ENCODE measurements at regions not wholly inside any gene's neighbourhood (a gene's known extent, or its start where the extent isn't known, plus 50 kb on each side); places are given as distances from the start of the nearest gene placed in this dataset.

DNA sequence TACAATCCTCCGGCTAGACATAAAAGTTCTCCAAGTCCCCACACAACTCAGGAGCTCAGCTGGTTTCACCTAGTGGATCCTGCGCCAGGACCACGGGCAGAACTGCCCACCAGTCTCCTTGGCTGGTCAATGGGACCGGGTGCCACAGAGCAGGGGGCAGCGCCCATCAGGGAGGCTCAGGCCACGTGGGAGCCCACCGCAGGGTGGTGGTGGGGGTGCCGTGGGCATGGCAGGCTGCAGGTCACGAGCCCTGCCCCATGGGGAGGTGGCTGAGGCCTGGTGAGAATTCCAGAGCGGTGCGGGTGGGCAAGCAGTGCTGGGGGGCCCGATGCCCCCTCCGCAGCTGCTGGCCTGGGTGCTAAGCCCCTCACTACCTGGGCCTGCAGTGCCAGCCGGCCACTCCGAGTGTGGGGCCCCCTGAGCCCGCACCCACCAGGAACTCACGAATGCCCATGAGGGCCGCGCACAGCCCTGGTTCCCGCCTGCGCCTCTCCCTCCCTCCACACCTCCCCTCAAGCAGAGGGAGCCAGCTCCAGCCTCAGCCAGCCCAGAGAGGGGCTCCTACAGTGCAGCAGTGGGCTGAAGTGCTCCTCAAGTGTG, 1091.9 kb upstream of the TENM4 start:
- Histone ChIP-seq H4K20me1 (ENCODE audit: control insufficient read depth, insufficient read depth, insufficient read length) (no peaks in the 10 kb centered on the region), H3K4me2 (ENCODE audit: insufficient read depth, insufficient read length, low read length) (no peak overlapping the region), H3K27me3 (ENCODE audit: insufficient read depth, low read length) (no peaks in the 10 kb centered on the region), H2AK5ac (ENCODE audit: insufficient read length, low read length) (no peak overlapping the region), H3K9me3 (ENCODE audit: control insufficient read depth, low read depth, low read length) (peaks cover 7% of the 10 kb centered on the region), H3K27ac (ENCODE audit: insufficient read length, low read depth, low read length) (no peak overlapping the region), H2BK20ac (ENCODE audit: low read depth, low read length, poor library complexity, severe bottlenecking) (no peak overlapping the region), H3K4me1 (ENCODE audit: insufficient read depth, low read length) (no peaks in the 10 kb centered on the region), H3K56ac (ENCODE audit: insufficient read length, low read depth, low read length) (no peak overlapping the region), H3T11ph (ENCODE audit: low read length) (no peak overlapping the region), H3K14ac (ENCODE audit: insufficient read depth, low read length) (no peak overlapping the region), H3K23ac (ENCODE audit: insufficient read length, low read depth, low read length) (no peak overlapping the region), H4K91ac (ENCODE audit: insufficient read length, low read depth, low read length) (no peak overlapping the region), H3K18ac (ENCODE audit: insufficient read length, low read depth, low read length) (no peak overlapping the region), H2AFZ (ENCODE audit: low read length) (no peak overlapping the region), H3K9ac (ENCODE audit: extremely low read depth, insufficient read length, low read length) (no peak overlapping the region), H2BK12ac (ENCODE audit: insufficient read length, low read depth, low read length) (no peak overlapping the region), H4K8ac (replicated peaks; ENCODE audit: insufficient read length, low read depth, low read length) (no peak overlapping the region), H3K79me1 (ENCODE audit: insufficient read depth, low read depth, low read length, poor library complexity, severe bottlenecking) (no peaks in the 10 kb centered on the region), H4K5ac (ENCODE audit: insufficient read length, low read depth, low read length) (no peak overlapping the region), H2BK120ac (ENCODE audit: low read depth, low read length, poor library complexity, severe bottlenecking) (no peak overlapping the region), H3K79me2 (ENCODE audit: insufficient read depth, low read length) (no peaks in the 10 kb centered on the region), H3K23me2 (ENCODE audit: insufficient read length, low read depth, low read length, poor library complexity, severe bottlenecking) (no peaks in the 10 kb centered on the region), H2BK5ac (ENCODE audit: insufficient read length, low read length) (no peak overlapping the region), H3K4ac (ENCODE audit: low read depth, low read length) (no peak overlapping the region), H2BK15ac (ENCODE audit: low read depth, low read length) (no peak overlapping the region)
- WGBS (ENCODE audit: extremely low coverage, insufficient read length, low lambda C conversion rate), result no CpG with 5 or more reads among the region's 21 CpGs
- H3K4me3 Mint-ChIP-seq, result no peak overlapping the region
- peaks cover 17 to 18% of the 10 kb centered on the region in 2 experiments for H3K9me3 Mint-ChIP-seq
- no peaks in the 10 kb centered on the region for H3K4me1 Mint-ChIP-seq
- peaks cover 1% of the 10 kb centered on the region; the same call in 1 of the 2 replicates for H3K27me3 Mint-ChIP-seq (ENCODE audit: low read depth)
- no peak for DNase-seq
- peaks cover 7 to 23% (median 15%) of the 10 kb centered on the region in 3 experiments for H3K36me3 Mint-ChIP-seq (ENCODE audit: insufficient read depth in 1 of 3, low read depth in 3 of 3)
- TF ChIP-seq, protein P1, sequence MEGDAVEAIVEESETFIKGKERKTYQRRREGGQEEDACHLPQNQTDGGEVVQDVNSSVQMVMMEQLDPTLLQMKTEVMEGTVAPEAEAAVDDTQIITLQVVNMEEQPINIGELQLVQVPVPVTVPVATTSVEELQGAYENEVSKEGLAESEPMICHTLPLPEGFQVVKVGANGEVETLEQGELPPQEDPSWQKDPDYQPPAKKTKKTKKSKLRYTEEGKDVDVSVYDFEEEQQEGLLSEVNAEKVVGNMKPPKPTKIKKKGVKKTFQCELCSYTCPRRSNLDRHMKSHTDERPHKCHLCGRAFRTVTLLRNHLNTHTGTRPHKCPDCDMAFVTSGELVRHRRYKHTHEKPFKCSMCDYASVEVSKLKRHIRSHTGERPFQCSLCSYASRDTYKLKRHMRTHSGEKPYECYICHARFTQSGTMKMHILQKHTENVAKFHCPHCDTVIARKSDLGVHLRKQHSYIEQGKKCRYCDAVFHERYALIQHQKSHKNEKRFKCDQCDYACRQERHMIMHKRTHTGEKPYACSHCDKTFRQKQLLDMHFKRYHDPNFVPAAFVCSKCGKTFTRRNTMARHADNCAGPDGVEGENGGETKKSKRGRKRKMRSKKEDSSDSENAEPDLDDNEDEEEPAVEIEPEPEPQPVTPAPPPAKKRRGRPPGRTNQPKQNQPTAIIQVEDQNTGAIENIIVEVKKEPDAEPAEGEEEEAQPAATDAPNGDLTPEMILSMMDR (conservative IDR thresholded peaks at IDR 0.05), result no peak
- H3K27ac Mint-ChIP-seq, result no peak overlapping the region

Measured in H9 (cell line).